A549 (cell line): ENCODE measurements at regions not wholly inside any gene's neighbourhood (a gene's known extent, or its start where the extent isn't known, plus 50 kb on each side); places are given as distances from the start of the nearest gene placed in this dataset.

Experiments
- CEBPB ChIP-seq, 2 experiments: fragments of >200 bp in 1 of 2; sonication (Bioruptor Twin) in 1 of 2; formaldehyde crosslinking in 1 of 2; IDR thresholded peaks; 2 replicates each; pipeline ENCODE4 v1.6.1; 2012 to 2016
- CTCF ChIP-seq: fragments of >200 bp; sonication (Bioruptor Twin); formaldehyde crosslinking; IDR thresholded peaks from 3 replicates; pipeline ENCODE4 v1.5.1; 2016
- GATA3 ChIP-seq: IDR thresholded peaks from 2 replicates; pipeline ENCODE4 v1.6.1; 2012; ENCODE audit warnings: borderline replicate concordance
- HDAC2 ChIP-seq: fragments of 200-600 bp; sonication (generic); IDR thresholded peaks from 2 replicates; pipeline ENCODE4 v1.6.1; 2016
- HMGXB4 ChIP-seq: fragments of 250-450 bp; sonication (Bioruptor Pico); IDR thresholded peaks from 2 replicates; pipeline ENCODE4 v1.5.0; 2021; ENCODE audit warnings: mild to moderate bottlenecking, moderate library complexity, borderline replicate concordance
- POLR2A ChIP-seq: IDR thresholded peaks from 2 replicates; pipeline ENCODE4 v1.6.1; 2012; ENCODE audit warnings: mild to moderate bottlenecking, low read length
- ZC3H11A ChIP-seq: fragments of 450-650 bp; IDR thresholded peaks from 2 replicates; pipeline ENCODE4 v1.6.1; 2014; ENCODE audit warnings: antibody characterized with exemption, mild to moderate bottlenecking

GRCh38 chr21:15526798-15527197 lies 203.0 kb upstream of the USP25 start:
- TF ChIP-seq POLR2A, result no peak
- TF ChIP-seq ZC3H11A, result no peak
- TF ChIP-seq HMGXB4, result no peak
- TF ChIP-seq CEBPB (IDR thresholded peaks at IDR 0.05), result no peak
- TF ChIP-seq CTCF, result no peak
- TF ChIP-seq GATA3, result no peak
- no peak for TF ChIP-seq HDAC2
